SK-MEL-5 (cell line): ENCODE measurements at regions not wholly inside any gene's neighbourhood (a gene's known extent, or its start where the extent isn't known, plus 50 kb on each side); places are given as distances from the start of the nearest gene placed in this dataset.

Experiments
- DNase-seq: peaks from one replicate; pipeline ENCODE4 v3.0.0-alpha.2; 2016; ENCODE audit warnings: low read depth, low spot score
- in situ Hi-C: cut with HindIII; loops from 2 replicates; pipeline ENCODE4 v1.10.0; 2016; ENCODE audit warnings: low sequenced_read_pairs, high pct_unique_total_duplicates, low pct_unique_long_range_greater_than_20kb

DNA sequence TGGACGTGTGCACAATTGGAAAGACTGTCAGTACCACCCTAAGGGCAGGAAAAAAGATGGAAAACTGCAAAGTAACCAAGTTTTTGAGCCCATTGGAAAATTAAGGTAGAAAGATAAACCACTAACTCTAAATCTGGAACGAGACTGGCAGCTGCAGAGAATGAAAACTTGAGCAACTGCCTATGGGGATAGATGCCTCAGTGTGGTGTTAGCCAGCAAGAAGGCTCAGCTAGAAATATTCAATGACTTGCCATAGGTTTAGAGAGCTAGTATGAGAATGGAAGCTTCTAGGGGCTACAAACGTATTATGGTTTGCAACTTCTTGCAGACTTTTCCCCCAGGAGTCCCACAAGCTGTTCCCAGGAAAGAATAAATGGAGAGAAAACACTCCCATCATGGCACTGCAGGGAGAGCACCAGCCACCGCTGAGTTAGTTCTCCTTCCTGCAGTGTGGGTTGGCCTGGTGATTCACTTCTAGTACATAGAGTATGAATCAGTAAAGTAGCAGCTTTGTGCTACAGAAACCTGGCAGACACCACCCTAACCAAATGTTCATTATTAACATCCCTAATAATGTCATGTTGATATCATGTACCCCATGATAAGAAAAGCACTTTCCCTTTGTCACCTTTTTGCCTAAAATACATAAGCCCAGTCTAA, 372.4 kb upstream of the VWC2 start:
- in situ Hi-C loops: no loop called here
- DNase-seq: no peak

DNA sequence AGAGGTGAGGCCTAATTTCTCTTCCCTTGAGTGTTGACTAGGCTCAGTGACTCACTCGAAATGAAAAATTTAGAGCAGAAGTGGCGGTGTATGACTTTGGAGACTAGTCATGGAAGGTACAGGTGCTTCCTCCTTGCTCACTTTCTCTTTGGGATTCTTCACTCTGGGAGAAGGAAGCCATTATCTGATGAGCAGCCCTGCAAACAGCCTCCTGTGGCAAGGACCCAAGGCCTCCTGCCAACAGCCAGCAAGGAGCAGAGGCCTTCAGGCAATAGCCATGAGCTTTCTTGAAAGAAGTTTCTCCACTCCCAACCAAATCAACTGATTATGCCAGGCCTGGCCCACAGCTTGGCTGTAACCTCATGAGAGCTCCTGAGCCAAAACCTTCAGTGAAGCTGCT, 369.6 kb upstream of the VWC2 start:
- in situ Hi-C loops: no loop called here
- no peak for DNase-seq

GRCh38 chr7:49407205-49407604, 366.2 kb upstream of the VWC2 start:
- DNase-seq: no peak
- in situ Hi-C loops: no loop called here

- in situ Hi-C loops: no loop called here
- no peak for DNase-seq
These were observed 356.4 kb upstream of the VWC2 start for GRCh38 chr7:49417034-49417433.

GRCh38 chr7:49418963-49419362, 354.5 kb upstream of the VWC2 start:
- DNase-seq: no peak
- in situ Hi-C loops: no loop called here

- DNase-seq: no peak
- in situ Hi-C loops: no loop called here
These were observed 350.9 kb upstream of the VWC2 start for GRCh38 chr7:49422564-49422963.

- in situ Hi-C loops: no loop called here
- DNase-seq: no peak
These were observed 349.3 kb upstream of the VWC2 start for GRCh38 chr7:49424109-49424508.

- in situ Hi-C loops: no loop called here
- DNase-seq: no peak
These were observed 348.1 kb upstream of the VWC2 start for GRCh38 chr7:49425277-49425818.

- in situ Hi-C loops: no loop called here
These were observed 341.2 kb upstream of the VWC2 start for GRCh38 chr7:49432254-49432653.

GRCh38 chr7:49433794-49434193, 339.6 kb upstream of the VWC2 start:
- DNase-seq: no peak
- in situ Hi-C loops: no loop called here

More at GRCh38 chr7:49432254-49432653, 341.2 kb upstream of the VWC2 start:
- DNase-seq: no peak

DNA sequence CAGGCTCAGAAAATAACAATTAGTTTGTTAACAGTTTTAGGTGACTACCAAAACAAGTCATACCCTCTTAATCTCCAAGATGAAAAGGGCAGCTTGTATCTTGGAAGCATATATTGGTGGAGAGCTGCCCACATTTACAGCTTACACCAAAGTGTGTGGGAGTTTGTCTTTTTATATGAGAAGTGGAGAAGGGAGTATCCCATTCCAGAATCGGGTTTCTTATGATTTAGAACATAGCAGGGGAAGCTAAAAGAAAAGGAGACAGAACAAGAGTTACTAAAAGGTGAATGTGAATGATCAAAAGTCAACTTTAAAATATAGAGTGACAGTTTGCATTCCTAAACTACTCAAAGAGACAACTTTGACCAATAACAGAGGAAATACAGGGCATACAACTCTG, 338.6 kb upstream of the VWC2 start:
- in situ Hi-C loops: no loop called here
- no peak for DNase-seq

DNA sequence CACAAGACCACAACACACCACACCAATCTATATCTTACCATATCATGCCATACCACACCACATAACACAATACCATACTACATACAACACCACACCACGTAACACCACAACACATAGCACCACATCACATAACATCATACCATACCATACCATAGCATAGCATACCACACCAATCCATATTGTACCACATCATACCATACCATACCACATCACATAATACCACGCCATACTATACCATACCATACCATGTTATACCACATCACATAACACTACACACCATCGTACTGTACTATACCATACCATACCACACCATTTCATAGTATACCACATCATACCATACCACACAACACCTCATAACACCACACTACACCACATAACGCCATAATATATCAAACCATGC, 335.2 kb upstream of the VWC2 start:
- in situ Hi-C loops: no loop called here

GRCh38 chr7:49443515-49443914, 329.9 kb upstream of the VWC2 start:
- no peak for DNase-seq
- in situ Hi-C loops: no loop called here

More for the DNA sequence above, 335.2 kb upstream of the VWC2 start:
- DNase-seq: no peak

GRCh38 chr7:49453486-49453885, 320.0 kb upstream of the VWC2 start:
- in situ Hi-C loops: no loop called here
- no peak for DNase-seq

- in situ Hi-C loops: no loop called here
- no peak for DNase-seq
These were observed 294.0 kb upstream of the VWC2 start for GRCh38 chr7:49479441-49479840.

DNA sequence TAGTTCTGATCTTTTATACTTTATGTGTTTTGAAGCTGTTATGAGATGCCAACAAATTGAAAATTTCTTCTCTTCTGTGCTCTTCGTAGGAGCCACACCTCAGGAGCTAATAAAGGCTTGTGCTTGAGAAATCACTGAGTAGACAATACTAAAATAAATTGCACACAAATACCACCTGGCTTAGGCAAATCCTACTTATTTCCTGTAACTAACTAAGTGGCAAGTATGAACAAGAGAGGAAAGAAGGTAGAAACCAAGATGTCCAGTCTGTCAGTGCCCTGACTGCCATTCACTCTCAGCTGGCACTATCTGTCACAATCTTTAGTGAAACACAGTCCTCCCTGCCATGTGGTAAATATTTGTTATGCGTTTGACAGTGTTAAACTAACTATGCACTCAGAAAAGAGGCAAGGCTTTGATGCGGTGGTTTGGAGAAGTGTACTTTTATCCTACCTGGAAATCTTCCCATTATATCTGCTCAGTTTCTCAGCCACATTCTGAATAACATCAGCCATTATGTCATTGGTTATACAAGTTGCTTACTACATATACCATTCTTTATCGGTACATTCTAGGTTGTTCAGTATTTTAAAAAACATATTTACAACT, 293.4 kb upstream of the VWC2 start:
- in situ Hi-C loops: no loop called here

DNA sequence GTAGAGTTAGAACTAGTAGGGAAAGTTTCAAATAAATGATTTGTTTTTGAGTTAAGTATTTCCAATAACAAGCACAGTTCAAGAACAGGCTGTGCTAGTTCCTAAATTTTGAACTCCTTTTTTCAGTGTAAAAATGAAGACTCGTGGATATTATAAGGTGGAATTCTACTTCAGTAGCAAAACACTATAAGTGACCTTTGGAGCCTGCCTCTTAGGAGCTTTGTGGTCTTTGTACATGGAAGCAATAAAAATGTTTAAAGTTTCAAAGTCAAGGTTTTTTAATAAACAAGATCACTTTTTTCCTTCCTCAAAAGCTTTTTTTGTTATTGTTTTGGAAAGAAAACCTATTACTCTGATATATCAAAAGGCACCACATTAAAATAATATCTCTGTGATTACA, 292.4 kb upstream of the VWC2 start:
- in situ Hi-C loops: no loop called here
- DNase-seq: no peak

More for the DNA sequence above, 293.4 kb upstream of the VWC2 start:
- no peak for DNase-seq

DNA sequence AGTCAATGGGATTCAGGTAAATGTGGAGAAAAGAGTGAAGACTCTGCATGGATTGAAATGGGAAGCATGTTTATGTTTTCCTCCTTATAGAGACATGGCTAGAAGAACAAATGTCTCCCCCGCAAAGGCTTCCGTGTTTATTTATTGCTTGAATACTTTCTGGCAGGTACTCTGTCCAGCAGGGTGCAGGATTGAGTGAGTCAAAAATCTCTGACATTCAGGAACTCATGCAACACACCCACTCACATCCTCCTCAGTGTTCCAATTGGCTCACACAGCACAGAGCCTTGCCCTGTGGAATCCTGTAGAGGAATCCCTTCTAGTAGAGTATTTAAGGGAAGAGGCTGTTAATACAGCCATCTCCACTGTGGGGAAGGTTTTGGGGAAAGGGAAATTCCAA, 290.3 kb upstream of the VWC2 start:
- DNase-seq: peak; percentile 68
- in situ Hi-C loops: no loop called here
